Endodermal cell (in vitro differentiated cells): ENCODE measurements at regions not wholly inside any gene's neighbourhood (a gene's known extent, or its start where the extent isn't known, plus 50 kb on each side); places are given as distances from the start of the nearest gene placed in this dataset.

Experiments
- DNase-seq: peaks from one replicate; pipeline ENCODE4 v3.0.0-alpha.2; 2017
- H3K27ac ChIP-seq: 2 replicates; pipeline ENCODE4 v1.5.1; 2013; ENCODE audit warnings: mild to moderate bottlenecking, low read depth, low read length, moderate library complexity
- H3K27me3 ChIP-seq: 2 replicates; pipeline ENCODE4 v1.6.1; 2013; ENCODE audit warnings: mild to moderate bottlenecking, low read length, moderate library complexity; ENCODE audit not compliant: insufficient read depth, control insufficient read depth, poor library complexity, severe bottlenecking
- H3K36me3 ChIP-seq: 2 replicates; pipeline ENCODE4 v1.7.0; 2013; ENCODE audit warnings: mild to moderate bottlenecking, low read length, moderate library complexity; ENCODE audit not compliant: control insufficient read depth, insufficient read depth
- H3K4me1 ChIP-seq: one replicate; pipeline ENCODE4 v1.7.0; 2013; ENCODE audit warnings: low read length; ENCODE audit not compliant: control insufficient read depth, insufficient read depth
- H3K4me3 ChIP-seq: 2 replicates; pipeline ENCODE4 v1.5.1; 2013; ENCODE audit warnings: mild to moderate bottlenecking, low read length, moderate library complexity
- H3K9ac ChIP-seq: 2 replicates; pipeline ENCODE4 v1.6.1; 2013; ENCODE audit warnings: mild to moderate bottlenecking, low read length, moderate library complexity; ENCODE audit not compliant: poor library complexity, severe bottlenecking; ENCODE audit errors: extremely low read depth
- H3K9me3 ChIP-seq: 2 replicates; pipeline ENCODE4 v1.6.1; 2013; ENCODE audit warnings: mild to moderate bottlenecking, low read length, moderate library complexity; ENCODE audit not compliant: control insufficient read depth
- H3K27ac Mint-ChIP-seq: 2 replicates; pipeline ENCODE4 v1.8.0; 2020; ENCODE audit warnings: mixed read lengths
- H3K27me3 Mint-ChIP-seq: 2 replicates; pipeline ENCODE4 v1.8.0; 2021; ENCODE audit warnings: mild to moderate bottlenecking, mixed read lengths; ENCODE audit not compliant: insufficient read depth
- H3K36me3 Mint-ChIP-seq: 2 replicates; pipeline ENCODE4 v1.8.0; 2020; ENCODE audit warnings: low read depth, mixed read lengths
- H3K4me1 Mint-ChIP-seq: 2 replicates; pipeline ENCODE4 v1.8.0; 2020; ENCODE audit warnings: mixed read lengths
- H3K4me3 Mint-ChIP-seq: 2 replicates; pipeline ENCODE4 v1.8.0; 2020; ENCODE audit warnings: mild to moderate bottlenecking, moderate library complexity, mixed read lengths
- H3K9me3 Mint-ChIP-seq: 2 replicates; pipeline ENCODE4 v1.8.0; 2020; ENCODE audit warnings: mild to moderate bottlenecking, mixed read lengths
- CTCF ChIP-seq: fragments of 200-600 bp; sonication (generic); conservative IDR thresholded peaks from 2 replicates; pipeline ENCODE4 v1.5.0; 2021; ENCODE audit warnings: antibody characterized with exemption, mild to moderate bottlenecking
- WGBS, 2 experiments: methylation state at CpG; one replicate each; pipeline versions ENCODE4 v1.1.5 to v1.1.7; 2013; ENCODE audit warnings: missing lambda C conversion rate in 2 of 2, mixed read lengths in 1 of 2; ENCODE audit not compliant: insufficient coverage in 1 of 2, insufficient read length in 1 of 2; 5-methylcytosine and 5-hydroxymethylcytosine counted together

GRCh38 chr18:55743133-55743532 is 155.1 kb upstream of the TCF4 start:
- no peaks in the 10 kb centered on the region for H3K36me3 Mint-ChIP-seq
- TF ChIP-seq CTCF = no peak
- H3K36me3 ChIP-seq = no peaks in the 10 kb centered on the region
- H3K27me3 ChIP-seq = peaks cover 65% of the 10 kb centered on the region
- H3K4me1 ChIP-seq = no peaks in the 10 kb centered on the region
- peaks cover 75% of the 10 kb centered on the region for H3K27me3 Mint-ChIP-seq
- H3K9ac ChIP-seq = no peak overlapping the region
- H3K27ac ChIP-seq = no peak overlapping the region
- no peaks in the 10 kb centered on the region for H3K9me3 ChIP-seq
- H3K9me3 Mint-ChIP-seq = no peaks in the 10 kb centered on the region
- H3K4me3 ChIP-seq = no peak overlapping the region
- no peak overlapping the region for H3K27ac Mint-ChIP-seq
- DNase-seq = no peak
- H3K4me3 Mint-ChIP-seq = no peak overlapping the region
- H3K4me1 Mint-ChIP-seq = peaks cover 12% of the 10 kb centered on the region
- 86 to 90% methylated on average over 2 of the region's 2 CpGs for WGBS, 2 experiments

- Mint-ChIP-seq H3K27me3 (peaks cover 40% of the 10 kb centered on the region), H3K4me3 (no peak overlapping the region), H3K4me1 (no peaks in the 10 kb centered on the region), H3K36me3 (no peaks in the 10 kb centered on the region), H3K9me3 (no peaks in the 10 kb centered on the region), H3K27ac (no peak overlapping the region)
- Histone ChIP-seq H3K4me3 (no peak overlapping the region), H3K27me3 (peaks cover 33% of the 10 kb centered on the region), H3K4me1 (no peaks in the 10 kb centered on the region), H3K27ac (no peak overlapping the region), H3K36me3 (no peaks in the 10 kb centered on the region), H3K9me3 (no peaks in the 10 kb centered on the region), H3K9ac (no peak overlapping the region)
- TF ChIP-seq CTCF = no peak
- DNase-seq = no peak
- 60 to 80% methylated on average over 1 of the region's 2 CpGs for WGBS, 2 experiments
Measured at GRCh38 chr18:55739488-55739887, 151.5 kb upstream of the TCF4 start.

- Histone ChIP-seq H3K27me3 (peaks cover 24% of the 10 kb centered on the region), H3K27ac (no peak overlapping the region), H3K9me3 (no peaks in the 10 kb centered on the region), H3K36me3 (no peaks in the 10 kb centered on the region), H3K4me1 (no peaks in the 10 kb centered on the region), H3K4me3 (no peak overlapping the region), H3K9ac (no peak overlapping the region)
- 94 to 99% methylated on average over 2 to 3 of the region's 3 CpGs for WGBS, 2 experiments
- Mint-ChIP-seq H3K27ac (no peak overlapping the region), H3K27me3 (peaks cover 32% of the 10 kb centered on the region), H3K4me3 (no peak overlapping the region), H3K9me3 (no peaks in the 10 kb centered on the region), H3K4me1 (no peaks in the 10 kb centered on the region), H3K36me3 (no peaks in the 10 kb centered on the region)
- no peak for TF ChIP-seq CTCF
- no peak for DNase-seq
Measured at GRCh38 chr18:55738483-55739114, 150.6 kb upstream of the TCF4 start.
